KMS-11 (cell line): ENCODE measurements at regions not wholly inside any gene's neighbourhood (a gene's known extent, or its start where the extent isn't known, plus 50 kb on each side); places are given as distances from the start of the nearest gene placed in this dataset.
"Not testable (repeated sequence)": the region's sequence is repeated elsewhere in the genome, so short reads cannot be mapped to it uniquely, and the experiment has no call there.

Experiments used
- H2AFZ ChIP-seq: fragments of 200-600 bp; sonication (generic); 2 replicates; pipeline ENCODE4 v1.6.1; 2016; ENCODE audit warnings: antibody characterized with exemption, mixed run types, low read depth
- H3K27ac ChIP-seq: fragments of 200-600 bp; sonication (generic); 2 replicates; pipeline ENCODE4 v1.6.1; 2016; ENCODE audit warnings: mild to moderate bottlenecking, mixed run types
- H3K27me3 ChIP-seq: fragments of 200-600 bp; sonication (generic); 2 replicates; pipeline ENCODE4 v1.6.1; 2017; ENCODE audit warnings: mild to moderate bottlenecking, low read depth, mixed run types, moderate library complexity; ENCODE audit not compliant: insufficient read depth
- H3K36me3 ChIP-seq: fragments of 200-600 bp; sonication (generic); 2 replicates; pipeline ENCODE4 v1.6.1; 2017; ENCODE audit warnings: mild to moderate bottlenecking, mixed run types; ENCODE audit not compliant: insufficient read depth
- H3K4me1 ChIP-seq: fragments of 200-600 bp; sonication (generic); 2 replicates; pipeline ENCODE4 v1.6.1; 2016; ENCODE audit warnings: mild to moderate bottlenecking, low read depth, mixed run types; ENCODE audit not compliant: poor library complexity, severe bottlenecking
- H3K4me2 ChIP-seq: fragments of 200-600 bp; sonication (generic); 2 replicates; pipeline ENCODE4 v1.7.0; 2016; ENCODE audit warnings: mild to moderate bottlenecking, mixed run types
- H3K4me3 ChIP-seq: fragments of 200-600 bp; sonication (generic); IDR thresholded peaks from 2 replicates; pipeline ENCODE4 v1.6.1; 2017; ENCODE audit warnings: low read depth, low read length, mixed read lengths; ENCODE audit not compliant: insufficient read depth
- H3K79me2 ChIP-seq: fragments of 200-600 bp; sonication (generic); 2 replicates; pipeline ENCODE4 v1.6.1; 2016; ENCODE audit warnings: low read depth, mixed run types; ENCODE audit not compliant: insufficient read depth
- H3K9ac ChIP-seq: fragments of 200-600 bp; sonication (generic); 2 replicates; pipeline ENCODE4 v1.6.1; 2016; ENCODE audit warnings: mild to moderate bottlenecking, mixed run types
- H4K20me1 ChIP-seq: fragments of 200-600 bp; sonication (generic); 2 replicates; pipeline ENCODE4 v1.6.1; 2016; ENCODE audit warnings: mild to moderate bottlenecking, mixed run types; ENCODE audit not compliant: insufficient read depth
- TF ChIP-seq, protein P1 (sequence below): fragments of 200-600 bp; sonication (generic); conservative IDR thresholded peaks from 2 replicates; pipeline ENCODE4 v1.6.1; 2017; ENCODE audit warnings: low read depth, mild to moderate bottlenecking, antibody characterized with exemption, low read length, moderate library complexity, mixed read lengths

DNA sequence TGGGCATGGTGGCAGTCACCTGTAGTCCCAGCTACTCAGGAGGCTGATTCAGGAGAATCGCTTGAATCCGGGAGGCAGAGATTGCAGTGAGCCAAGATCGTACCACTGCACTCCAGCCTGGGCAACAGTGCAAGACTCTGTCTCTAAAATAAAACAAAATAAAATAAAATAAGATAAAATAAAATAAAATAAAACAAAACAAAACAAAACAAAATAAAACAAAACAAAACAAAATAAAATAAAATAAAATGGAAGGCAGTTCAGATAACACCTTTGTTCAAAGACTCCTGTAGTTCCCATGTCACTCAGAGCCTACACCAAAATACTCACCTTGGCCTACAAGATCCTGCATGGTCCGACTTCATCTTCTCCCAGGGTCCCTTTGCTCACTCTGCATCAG is 61.3 kb downstream of the SYF2 start:
- H3K79me2 ChIP-seq, H3K4me2 ChIP-seq, H3K9ac ChIP-seq, H2AFZ ChIP-seq, H3K4me3 ChIP-seq, H4K20me1 ChIP-seq, H3K36me3 ChIP-seq, H3K4me1 ChIP-seq, H3K27me3 ChIP-seq, H3K27ac ChIP-seq: not testable (repeated sequence)

DNA sequence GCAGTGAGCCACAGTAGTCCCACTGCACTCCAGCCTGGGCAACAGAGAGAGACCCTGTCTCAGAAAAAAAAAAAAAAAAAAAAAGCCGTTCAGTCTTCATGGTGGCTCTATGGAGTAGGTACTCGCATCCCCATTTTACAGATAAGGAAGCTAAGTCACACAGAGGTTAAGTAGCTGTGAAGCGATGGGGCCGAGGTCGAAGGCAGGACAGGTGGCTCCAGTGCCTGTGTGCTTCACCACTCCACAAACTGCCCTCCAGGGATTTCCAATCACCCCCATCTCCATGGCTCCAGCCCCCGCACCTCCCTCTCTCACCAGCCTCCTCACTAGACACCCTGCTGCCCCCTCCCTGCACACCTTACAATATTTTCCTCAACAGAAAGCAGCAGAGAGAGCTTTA is 61.9 kb downstream of the SYF2 start:
- no peaks in the 10 kb centered on the region for H3K4me1 ChIP-seq
- no peaks in the 10 kb centered on the region for H3K36me3 ChIP-seq
- no peak overlapping the region for H2AFZ ChIP-seq
- H3K27ac ChIP-seq, result no peak overlapping the region
- H3K79me2 ChIP-seq, result no peaks in the 10 kb centered on the region
- H3K9ac ChIP-seq, result no peak overlapping the region
- H3K4me2 ChIP-seq, result no peak overlapping the region
- TF ChIP-seq, protein P1, sequence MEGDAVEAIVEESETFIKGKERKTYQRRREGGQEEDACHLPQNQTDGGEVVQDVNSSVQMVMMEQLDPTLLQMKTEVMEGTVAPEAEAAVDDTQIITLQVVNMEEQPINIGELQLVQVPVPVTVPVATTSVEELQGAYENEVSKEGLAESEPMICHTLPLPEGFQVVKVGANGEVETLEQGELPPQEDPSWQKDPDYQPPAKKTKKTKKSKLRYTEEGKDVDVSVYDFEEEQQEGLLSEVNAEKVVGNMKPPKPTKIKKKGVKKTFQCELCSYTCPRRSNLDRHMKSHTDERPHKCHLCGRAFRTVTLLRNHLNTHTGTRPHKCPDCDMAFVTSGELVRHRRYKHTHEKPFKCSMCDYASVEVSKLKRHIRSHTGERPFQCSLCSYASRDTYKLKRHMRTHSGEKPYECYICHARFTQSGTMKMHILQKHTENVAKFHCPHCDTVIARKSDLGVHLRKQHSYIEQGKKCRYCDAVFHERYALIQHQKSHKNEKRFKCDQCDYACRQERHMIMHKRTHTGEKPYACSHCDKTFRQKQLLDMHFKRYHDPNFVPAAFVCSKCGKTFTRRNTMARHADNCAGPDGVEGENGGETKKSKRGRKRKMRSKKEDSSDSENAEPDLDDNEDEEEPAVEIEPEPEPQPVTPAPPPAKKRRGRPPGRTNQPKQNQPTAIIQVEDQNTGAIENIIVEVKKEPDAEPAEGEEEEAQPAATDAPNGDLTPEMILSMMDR, result no peak
- no peak overlapping the region for H3K4me3 ChIP-seq
- H4K20me1 ChIP-seq, result no peaks in the 10 kb centered on the region
- H3K27me3 ChIP-seq, result no peaks in the 10 kb centered on the region

GRCh38 chr1:25169610-25170009 is 62.7 kb downstream of the SYF2 start:
- H3K27ac ChIP-seq, result no peak overlapping the region
- no peak overlapping the region for H2AFZ ChIP-seq
- TF ChIP-seq, protein P1, result no peak
- no peaks in the 10 kb centered on the region for H3K79me2 ChIP-seq
- no peaks in the 10 kb centered on the region for H3K27me3 ChIP-seq
- no peaks in the 10 kb centered on the region for H3K4me1 ChIP-seq
- H3K9ac ChIP-seq, result no peak overlapping the region
- H3K4me3 ChIP-seq, result no peak overlapping the region
- H3K36me3 ChIP-seq, result no peaks in the 10 kb centered on the region
- H3K4me2 ChIP-seq, result no peak overlapping the region
- no peaks in the 10 kb centered on the region for H4K20me1 ChIP-seq

GRCh38 chr1:25169168-25169567 is 63.1 kb downstream of the SYF2 start:
- H3K27me3 ChIP-seq, result no peaks in the 10 kb centered on the region
- H3K79me2 ChIP-seq, result no peaks in the 10 kb centered on the region
- H3K9ac ChIP-seq, result no peak overlapping the region
- H3K27ac ChIP-seq, result no peak overlapping the region
- no peaks in the 10 kb centered on the region for H4K20me1 ChIP-seq
- H2AFZ ChIP-seq, result no peak overlapping the region
- TF ChIP-seq, protein P1, result no peak
- H3K36me3 ChIP-seq, result no peaks in the 10 kb centered on the region
- no peak overlapping the region for H3K4me3 ChIP-seq
- no peaks in the 10 kb centered on the region for H3K4me1 ChIP-seq
- H3K4me2 ChIP-seq, result no peak overlapping the region

- Histone ChIP-seq H3K79me2 (no peaks in the 10 kb centered on the region), H3K4me2 (no peak overlapping the region), H3K27me3 (no peaks in the 10 kb centered on the region), H3K4me1 (no peaks in the 10 kb centered on the region), H3K4me3 (no peak overlapping the region), H4K20me1 (no peaks in the 10 kb centered on the region), H2AFZ (no peak overlapping the region), H3K9ac (no peak overlapping the region), H3K27ac (no peak overlapping the region), H3K36me3 (no peaks in the 10 kb centered on the region)
- TF ChIP-seq, protein P1, result no peak
Measured at GRCh38 chr1:25168193-25169071, 63.9 kb downstream of the SYF2 start.
